ENCODE measurements at regions not wholly inside any gene's neighbourhood (a gene's known extent, or its start where the extent isn't known, plus 50 kb on each side); places are given as distances from the start of the nearest gene placed in this dataset.

GRCh38 chr7:10707519-10707918 is 266.2 kb upstream of the PHF14 start:
- H3K4me3 ChIP-seq (ENCODE audit: low read depth, low read length): no peak overlapping the region
- DNase-seq (ENCODE audit: low read depth): no peak
- no peak for TF ChIP-seq CTCF (conservative IDR thresholded peaks at IDR 0.05; ENCODE audit: low read depth, low read length)

- DNase-seq (ENCODE audit: low read depth): no peak
- no peak for TF ChIP-seq CTCF (conservative IDR thresholded peaks at IDR 0.05; ENCODE audit: low read depth, low read length)
- no peak overlapping the region for H3K4me3 ChIP-seq (ENCODE audit: low read depth, low read length)
These were observed 265.2 kb upstream of the PHF14 start for GRCh38 chr7:10708447-10708846.

- TF ChIP-seq CTCF (conservative IDR thresholded peaks at IDR 0.05; ENCODE audit: low read depth, low read length): no peak
- no peak overlapping the region for H3K4me3 ChIP-seq (ENCODE audit: low read depth, low read length)
- DNase-seq (ENCODE audit: low read depth): no peak
These were observed 254.9 kb upstream of the PHF14 start for GRCh38 chr7:10718768-10719167.

- no peak for TF ChIP-seq CTCF (conservative IDR thresholded peaks at IDR 0.05; ENCODE audit: low read depth, low read length)
- no peak overlapping the region for H3K4me3 ChIP-seq (ENCODE audit: low read depth, low read length)
These were observed 253.6 kb upstream of the PHF14 start for GRCh38 chr7:10720042-10720441.

GRCh38 chr7:10721289-10721688 is 252.4 kb upstream of the PHF14 start:
- TF ChIP-seq CTCF (conservative IDR thresholded peaks at IDR 0.05; ENCODE audit: low read depth, low read length): no peak

More at GRCh38 chr7:10720042-10720441, 253.6 kb upstream of the PHF14 start:
- no peak for DNase-seq (ENCODE audit: low read depth)

GRCh38 chr7:10723832-10724231 is 249.8 kb upstream of the PHF14 start:
- H3K4me3 ChIP-seq (ENCODE audit: low read depth, low read length): no peak overlapping the region
- TF ChIP-seq CTCF (conservative IDR thresholded peaks at IDR 0.05; ENCODE audit: low read depth, low read length): no peak
- DNase-seq (ENCODE audit: low read depth): no peak

More at GRCh38 chr7:10721289-10721688, 252.4 kb upstream of the PHF14 start:
- no peak for DNase-seq (ENCODE audit: low read depth)
- no peak overlapping the region for H3K4me3 ChIP-seq (ENCODE audit: low read depth, low read length)

- H3K4me3 ChIP-seq (ENCODE audit: low read depth, low read length): no peak overlapping the region
- no peak for DNase-seq (ENCODE audit: low read depth)
- no peak for TF ChIP-seq CTCF (conservative IDR thresholded peaks at IDR 0.05; ENCODE audit: low read depth, low read length)
These were observed 249.2 kb upstream of the PHF14 start for GRCh38 chr7:10724449-10724848.

All from choroid plexus epithelial cell (primary cell).